ENCODE measurements at regions not wholly inside any gene's neighbourhood (a gene's known extent, or its start where the extent isn't known, plus 50 kb on each side); places are given as distances from the start of the nearest gene placed in this dataset.
"Not testable (repeated sequence)": the region's sequence is repeated elsewhere in the genome, so short reads cannot be mapped to it uniquely, and the experiment has no call there.

- intact Hi-C loops (cut with micrococcal nuclease; ENCODE audit: unreplicated experiment), result no loop called here
- Histone ChIP-seq H3K27me3 (replicated peaks; ENCODE audit: insufficient read depth, low read depth, low read length, poor library complexity) (no peaks in the 10 kb centered on the region), H3K36me3 (ENCODE audit: insufficient read depth, low read length, poor library complexity, severe bottlenecking) (no peaks in the 10 kb centered on the region), H3K4me3 (ENCODE audit: low read depth, low read length, poor library complexity, severe bottlenecking) (no peak overlapping the region), H3K4me1 (ENCODE audit: insufficient read depth, low read length, poor library complexity, severe bottlenecking) (no peaks in the 10 kb centered on the region), H3K27ac (ENCODE audit: low read depth, low read length, poor library complexity, severe bottlenecking) (no peak overlapping the region), H3K9me3 (ENCODE audit: low read depth, low read length, poor library complexity, severe bottlenecking) (no peaks in the 10 kb centered on the region)
- POLR2A ChIA-PET (ENCODE audit: low non-redundant PET), result no interaction called here
- BruUV-seq (replicated peaks), result no TSS peak
- CTCF ChIA-PET, result no interaction called here
- DNase-seq (ENCODE audit: low spot score), result no peak
- TF ChIP-seq EZH2 (IDR thresholded peaks at IDR 0.05; ENCODE audit: borderline replicate concordance, low read depth, low read length, poor library complexity, severe bottlenecking), result no peak
These were observed 122.7 kb downstream of the OTOL1 start for GRCh38 chr3:161619351-161619750.

- POLR2A ChIA-PET (ENCODE audit: low non-redundant PET), result no interaction called here
- intact Hi-C loops (cut with micrococcal nuclease; ENCODE audit: unreplicated experiment), result no loop called here
- H3K27ac ChIP-seq (ENCODE audit: low read depth, low read length, poor library complexity, severe bottlenecking), result no peak overlapping the region
- H3K4me3 ChIP-seq (ENCODE audit: low read depth, low read length, poor library complexity, severe bottlenecking), result no peak overlapping the region
- no TSS peak for BruUV-seq (replicated peaks)
- no peaks in the 10 kb centered on the region for H3K9me3 ChIP-seq (ENCODE audit: low read depth, low read length, poor library complexity, severe bottlenecking)
- DNase-seq (ENCODE audit: low spot score), result peak; percentile 26
- H3K36me3 ChIP-seq (ENCODE audit: insufficient read depth, low read length, poor library complexity, severe bottlenecking), result no peaks in the 10 kb centered on the region
- CTCF ChIA-PET, result no interaction called here
- H3K27me3 ChIP-seq (replicated peaks; ENCODE audit: insufficient read depth, low read depth, low read length, poor library complexity), result no peaks in the 10 kb centered on the region
- TF ChIP-seq CTCF (conservative IDR thresholded peaks at IDR 0.05; ENCODE audit: low read depth, low read length) (no peak), EZH2 (IDR thresholded peaks at IDR 0.05; ENCODE audit: borderline replicate concordance, low read depth, low read length, poor library complexity, severe bottlenecking) (no peak)
- no peaks in the 10 kb centered on the region for H3K4me1 ChIP-seq (ENCODE audit: insufficient read depth, low read length, poor library complexity, severe bottlenecking)
These were observed 134.2 kb downstream of the OTOL1 start for GRCh38 chr3:161630794-161631193.

DNA sequence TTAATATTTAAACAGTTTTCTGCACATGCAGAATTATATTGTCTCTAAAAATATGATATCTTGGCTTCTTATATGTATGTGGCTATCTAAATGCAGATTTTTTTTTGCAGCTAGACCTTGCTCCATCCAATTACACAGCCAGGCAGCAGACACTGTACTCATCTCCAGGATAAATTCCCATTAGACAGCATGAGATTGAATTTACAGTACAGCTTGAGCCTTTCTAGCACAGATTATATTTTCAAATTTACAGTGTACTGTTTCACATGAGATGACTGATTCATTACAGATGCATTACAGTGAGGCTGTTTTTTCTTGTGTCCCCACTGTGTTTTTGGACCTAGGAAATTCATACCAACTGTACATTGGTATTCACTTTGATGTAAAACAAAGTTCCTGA lies 134.9 kb downstream of the OTOL1 start:
- Histone ChIP-seq H3K4me3 (ENCODE audit: low read depth, low read length, poor library complexity, severe bottlenecking) (no peak overlapping the region), H3K27ac (ENCODE audit: low read depth, low read length, poor library complexity, severe bottlenecking) (no peak overlapping the region), H3K36me3 (ENCODE audit: insufficient read depth, low read length, poor library complexity, severe bottlenecking) (no peaks in the 10 kb centered on the region), H3K4me1 (ENCODE audit: insufficient read depth, low read length, poor library complexity, severe bottlenecking) (no peaks in the 10 kb centered on the region), H3K9me3 (ENCODE audit: low read depth, low read length, poor library complexity, severe bottlenecking) (no peaks in the 10 kb centered on the region), H3K27me3 (replicated peaks; ENCODE audit: insufficient read depth, low read depth, low read length, poor library complexity) (no peaks in the 10 kb centered on the region)
- TF ChIP-seq EZH2 (IDR thresholded peaks at IDR 0.05; ENCODE audit: borderline replicate concordance, low read depth, low read length, poor library complexity, severe bottlenecking), result no peak
- TF ChIP-seq CTCF (conservative IDR thresholded peaks at IDR 0.05; ENCODE audit: low read depth, low read length), result no peak
- no TSS peak for BruUV-seq (replicated peaks)
- ChIA-PET POLR2A (ENCODE audit: low non-redundant PET) (no interaction called here), CTCF (no interaction called here)
- no peak for DNase-seq (ENCODE audit: low spot score)
- intact Hi-C loops (cut with micrococcal nuclease; ENCODE audit: unreplicated experiment), result no loop called here

GRCh38 chr3:161637559-161637958 lies 141.0 kb downstream of the OTOL1 start:
- BruUV-seq (replicated peaks), result no TSS peak
- no peaks in the 10 kb centered on the region for H3K9me3 ChIP-seq (ENCODE audit: low read depth, low read length, poor library complexity, severe bottlenecking)
- no peak overlapping the region for H3K27ac ChIP-seq (ENCODE audit: low read depth, low read length, poor library complexity, severe bottlenecking)
- ChIA-PET POLR2A (ENCODE audit: low non-redundant PET) (no interaction called here), CTCF (no interaction called here)
- no peaks in the 10 kb centered on the region for H3K36me3 ChIP-seq (ENCODE audit: insufficient read depth, low read length, poor library complexity, severe bottlenecking)
- TF ChIP-seq EZH2 (IDR thresholded peaks at IDR 0.05; ENCODE audit: borderline replicate concordance, low read depth, low read length, poor library complexity, severe bottlenecking) (no peak), CTCF (conservative IDR thresholded peaks at IDR 0.05; ENCODE audit: low read depth, low read length) (no peak)
- intact Hi-C loops (cut with micrococcal nuclease; ENCODE audit: unreplicated experiment), result no loop called here
- no peaks in the 10 kb centered on the region for H3K27me3 ChIP-seq (replicated peaks; ENCODE audit: insufficient read depth, low read depth, low read length, poor library complexity)
- no peaks in the 10 kb centered on the region for H3K4me1 ChIP-seq (ENCODE audit: insufficient read depth, low read length, poor library complexity, severe bottlenecking)
- H3K4me3 ChIP-seq (ENCODE audit: low read depth, low read length, poor library complexity, severe bottlenecking), result no peak overlapping the region
- DNase-seq (ENCODE audit: low spot score), result no peak

- CTCF ChIA-PET; BruUV-seq (replicated peaks): not testable (repeated sequence)
- POLR2A ChIA-PET (ENCODE audit: low non-redundant PET), result interaction anchor here (0.7 kb wide), 1 partner anchor 267 kb away, joined by 3 read pairs; no protein-coding TSS in a partner anchor
These were observed 142.5 kb downstream of the OTOL1 start for GRCh38 chr3:161639095-161639494.

More at GRCh38 chr3:161639095-161639494, 142.5 kb downstream of the OTOL1 start:
- H3K36me3 ChIP-seq (ENCODE audit: insufficient read depth, low read length, poor library complexity, severe bottlenecking); DNase-seq (ENCODE audit: low spot score); H3K9me3 ChIP-seq (ENCODE audit: low read depth, low read length, poor library complexity, severe bottlenecking); H3K4me3 ChIP-seq (ENCODE audit: low read depth, low read length, poor library complexity, severe bottlenecking); H3K4me1 ChIP-seq (ENCODE audit: insufficient read depth, low read length, poor library complexity, severe bottlenecking); intact Hi-C loops (cut with micrococcal nuclease; ENCODE audit: unreplicated experiment); H3K27me3 ChIP-seq (replicated peaks; ENCODE audit: insufficient read depth, low read depth, low read length, poor library complexity); H3K27ac ChIP-seq (ENCODE audit: low read depth, low read length, poor library complexity, severe bottlenecking): not testable (repeated sequence)

Data from A673 (cell line).